Activated naive CD8-positive, alpha-beta T cell treated with anti-CD3 and anti-CD28 coated beads for 36 hours (primary cell): ENCODE measurements at regions not wholly inside any gene's neighbourhood (a gene's known extent, or its start where the extent isn't known, plus 50 kb on each side); places are given as distances from the start of the nearest gene placed in this dataset.
"Not testable (repeated sequence)": the region's sequence is repeated elsewhere in the genome, so short reads cannot be mapped to it uniquely, and the experiment has no call there.

Experiments
- DNase-seq: peaks from one replicate; pipeline ENCODE4 v3.0.0; 2021
- H3K27ac Mint-ChIP-seq: one replicate; pipeline ENCODE4 v1.8.0; 2022; ENCODE audit warnings: mild to moderate bottlenecking, moderate library complexity, mixed read lengths
- H3K27me3 Mint-ChIP-seq: one replicate; pipeline ENCODE4 v1.8.0; 2022; ENCODE audit warnings: mild to moderate bottlenecking, mixed read lengths
- H3K36me3 Mint-ChIP-seq: one replicate; pipeline ENCODE4 v1.8.0; 2021; ENCODE audit warnings: mild to moderate bottlenecking, mixed read lengths
- H3K4me1 Mint-ChIP-seq: one replicate; pipeline ENCODE4 v1.8.0; 2021; ENCODE audit warnings: mixed read lengths
- H3K4me3 Mint-ChIP-seq: one replicate; pipeline ENCODE4 v1.8.0; 2022; ENCODE audit warnings: mild to moderate bottlenecking, moderate library complexity, mixed read lengths
- H3K9me3 Mint-ChIP-seq: one replicate; pipeline ENCODE4 v1.8.0; 2022; ENCODE audit warnings: mixed read lengths

- DNase-seq = no peak
- H3K27ac Mint-ChIP-seq = no peak overlapping the region
- H3K4me3 Mint-ChIP-seq = no peak overlapping the region
- no peaks in the 10 kb centered on the region for H3K4me1 Mint-ChIP-seq
- peaks cover 19% of the 10 kb centered on the region for H3K27me3 Mint-ChIP-seq
- no peaks in the 10 kb centered on the region for H3K9me3 Mint-ChIP-seq
- no peaks in the 10 kb centered on the region for H3K36me3 Mint-ChIP-seq
These were observed 289.5 kb upstream of the PFKP start for GRCh38 chr10:2777666-2778355.

- DNase-seq = no peak
- Mint-ChIP-seq H3K36me3 (no peaks in the 10 kb centered on the region), H3K27me3 (peaks cover 9% of the 10 kb centered on the region), H3K4me1 (no peaks in the 10 kb centered on the region), H3K4me3 (no peak overlapping the region), H3K9me3 (peaks cover 2% of the 10 kb centered on the region), H3K27ac (no peak overlapping the region)
These were observed 294.3 kb upstream of the PFKP start for GRCh38 chr10:2772816-2773631.

GRCh38 chr10:2772135-2772534 is 295.2 kb upstream of the PFKP start:
- H3K27ac Mint-ChIP-seq = no peak overlapping the region
- H3K36me3 Mint-ChIP-seq = no peaks in the 10 kb centered on the region
- H3K9me3 Mint-ChIP-seq = peaks cover 2% of the 10 kb centered on the region
- H3K4me1 Mint-ChIP-seq = no peaks in the 10 kb centered on the region
- peaks cover 9% of the 10 kb centered on the region for H3K27me3 Mint-ChIP-seq
- H3K4me3 Mint-ChIP-seq = no peak overlapping the region
- DNase-seq = no peak

- H3K27ac Mint-ChIP-seq, H3K4me1 Mint-ChIP-seq, H3K9me3 Mint-ChIP-seq, DNase-seq, H3K4me3 Mint-ChIP-seq, H3K36me3 Mint-ChIP-seq: not testable (repeated sequence)
- peaks cover 14% of the 10 kb centered on the region for H3K27me3 Mint-ChIP-seq
These were observed 300.1 kb upstream of the PFKP start for GRCh38 chr10:2767293-2767692.

GRCh38 chr10:2761971-2762370 is 305.4 kb upstream of the PFKP start:
- no peak for DNase-seq
- Mint-ChIP-seq H3K9me3 (peaks cover 2% of the 10 kb centered on the region), H3K4me3 (no peak overlapping the region), H3K27ac (no peak overlapping the region), H3K4me1 (no peaks in the 10 kb centered on the region), H3K36me3 (peaks cover 2% of the 10 kb centered on the region), H3K27me3 (peaks cover 17% of the 10 kb centered on the region)

- H3K27me3 Mint-ChIP-seq = peaks cover 16% of the 10 kb centered on the region
- H3K36me3 Mint-ChIP-seq = peaks cover 2% of the 10 kb centered on the region
- no peak for DNase-seq
- H3K9me3 Mint-ChIP-seq = peaks cover 2% of the 10 kb centered on the region
- no peak overlapping the region for H3K4me3 Mint-ChIP-seq
- no peak overlapping the region for H3K27ac Mint-ChIP-seq
- H3K4me1 Mint-ChIP-seq = no peaks in the 10 kb centered on the region
These were observed 306.0 kb upstream of the PFKP start for GRCh38 chr10:2761311-2761710.

GRCh38 chr10:2760736-2761135 is 306.6 kb upstream of the PFKP start:
- Mint-ChIP-seq H3K4me1 (no peaks in the 10 kb centered on the region), H3K4me3 (no peak overlapping the region), H3K9me3 (peaks cover 2% of the 10 kb centered on the region), H3K27me3 (peaks cover 16% of the 10 kb centered on the region), H3K36me3 (peaks cover 2% of the 10 kb centered on the region), H3K27ac (no peak overlapping the region)
- DNase-seq = no peak

GRCh38 chr10:2759233-2759632 is 308.1 kb upstream of the PFKP start:
- Mint-ChIP-seq H3K9me3 (peaks cover 2% of the 10 kb centered on the region), H3K27me3 (peaks cover 16% of the 10 kb centered on the region), H3K36me3 (peaks cover 2% of the 10 kb centered on the region), H3K27ac (no peak overlapping the region), H3K4me3 (no peak overlapping the region), H3K4me1 (no peaks in the 10 kb centered on the region)
- no peak for DNase-seq

- Mint-ChIP-seq H3K27me3 (peaks cover 9% of the 10 kb centered on the region), H3K9me3 (no peaks in the 10 kb centered on the region)
These were observed 312.4 kb upstream of the PFKP start for GRCh38 chr10:2754943-2755342.

GRCh38 chr10:2748287-2748686 is 319.1 kb upstream of the PFKP start:
- no peak for DNase-seq
- H3K4me1 Mint-ChIP-seq = no peaks in the 10 kb centered on the region
- H3K27ac Mint-ChIP-seq = no peak overlapping the region
- no peaks in the 10 kb centered on the region for H3K9me3 Mint-ChIP-seq
- H3K36me3 Mint-ChIP-seq = no peaks in the 10 kb centered on the region
- H3K27me3 Mint-ChIP-seq = peaks cover 5% of the 10 kb centered on the region
- H3K4me3 Mint-ChIP-seq = no peak overlapping the region

More at GRCh38 chr10:2754943-2755342, 312.4 kb upstream of the PFKP start:
- Mint-ChIP-seq H3K27ac (no peak overlapping the region), H3K36me3 (peaks cover 2% of the 10 kb centered on the region), H3K4me3 (no peak overlapping the region), H3K4me1 (no peaks in the 10 kb centered on the region)
- no peak for DNase-seq

GRCh38 chr10:2746638-2747037 is 320.7 kb upstream of the PFKP start:
- peaks cover 9% of the 10 kb centered on the region for H3K27me3 Mint-ChIP-seq
- H3K9me3 Mint-ChIP-seq = no peaks in the 10 kb centered on the region
- H3K27ac Mint-ChIP-seq = no peak overlapping the region
- DNase-seq = no peak
- H3K4me1 Mint-ChIP-seq = no peaks in the 10 kb centered on the region
- no peak overlapping the region for H3K4me3 Mint-ChIP-seq
- H3K36me3 Mint-ChIP-seq = no peaks in the 10 kb centered on the region

- Mint-ChIP-seq H3K27me3 (peaks cover 5% of the 10 kb centered on the region), H3K4me3 (no peak overlapping the region), H3K27ac (no peak overlapping the region), H3K4me1 (no peaks in the 10 kb centered on the region), H3K9me3 (no peaks in the 10 kb centered on the region), H3K36me3 (no peaks in the 10 kb centered on the region)
- no peak for DNase-seq
These were observed 321.7 kb upstream of the PFKP start for GRCh38 chr10:2745666-2746065.

GRCh38 chr10:2744547-2745200 is 322.7 kb upstream of the PFKP start:
- Mint-ChIP-seq H3K9me3 (no peaks in the 10 kb centered on the region), H3K27me3 (peaks cover 3% of the 10 kb centered on the region), H3K27ac (no peak overlapping the region), H3K4me1 (no peaks in the 10 kb centered on the region), H3K4me3 (no peak overlapping the region), H3K36me3 (no peaks in the 10 kb centered on the region)
- DNase-seq = no peak

- no peaks in the 10 kb centered on the region for H3K27me3 Mint-ChIP-seq
- H3K9me3 Mint-ChIP-seq = peaks cover 2% of the 10 kb centered on the region
- no peak overlapping the region for H3K27ac Mint-ChIP-seq
- no peaks in the 10 kb centered on the region for H3K4me1 Mint-ChIP-seq
- H3K36me3 Mint-ChIP-seq = no peaks in the 10 kb centered on the region
- DNase-seq = no peak
- no peak overlapping the region for H3K4me3 Mint-ChIP-seq
These were observed 332.7 kb upstream of the PFKP start for GRCh38 chr10:2734603-2735002.

- Mint-ChIP-seq H3K9me3 (peaks cover 2% of the 10 kb centered on the region), H3K4me3 (no peak overlapping the region), H3K27me3 (no peaks in the 10 kb centered on the region), H3K36me3 (no peaks in the 10 kb centered on the region), H3K27ac (no peak overlapping the region), H3K4me1 (no peaks in the 10 kb centered on the region)
- DNase-seq = no peak
These were observed 333.9 kb upstream of the PFKP start for GRCh38 chr10:2733278-2733963.
